ENCODE measurements at regions not wholly inside any gene's neighbourhood (a gene's known extent, or its start where the extent isn't known, plus 50 kb on each side); places are given as distances from the start of the nearest gene placed in this dataset.
"Not testable (repeated sequence)": the region's sequence is repeated elsewhere in the genome, so short reads cannot be mapped to it uniquely, and the experiment has no call there.

DNA sequence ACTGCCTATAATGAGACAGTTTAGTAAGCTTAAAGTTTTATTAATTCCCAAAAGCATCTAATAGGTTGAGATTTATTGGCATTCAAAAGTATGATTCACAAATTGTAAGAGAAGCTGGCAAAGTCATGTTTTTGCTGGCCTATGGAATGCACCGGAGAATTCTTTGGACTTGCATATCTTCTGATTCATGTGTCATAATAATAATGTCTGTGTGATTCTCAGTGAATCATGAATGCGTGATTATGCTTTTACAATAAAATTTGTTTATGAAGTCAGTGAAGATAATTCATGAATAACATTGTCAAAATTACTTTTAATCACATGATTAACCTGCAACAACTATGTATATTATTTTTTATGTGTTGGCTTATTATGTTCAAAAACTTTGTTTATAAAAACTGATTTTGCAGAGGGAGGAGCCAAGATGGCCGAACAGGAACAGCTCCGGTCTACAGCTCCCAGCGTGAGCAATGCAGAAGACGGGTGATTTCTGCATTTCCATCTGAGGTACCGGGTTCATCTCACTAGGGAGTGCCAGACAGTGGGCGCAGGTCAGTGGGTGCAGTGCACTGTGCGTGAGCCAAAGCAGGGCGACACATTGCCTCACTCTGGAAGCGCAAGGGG is 389.2 kb downstream of the SRGAP2C start:
- not testable (repeated sequence) for DNase-seq

DNA sequence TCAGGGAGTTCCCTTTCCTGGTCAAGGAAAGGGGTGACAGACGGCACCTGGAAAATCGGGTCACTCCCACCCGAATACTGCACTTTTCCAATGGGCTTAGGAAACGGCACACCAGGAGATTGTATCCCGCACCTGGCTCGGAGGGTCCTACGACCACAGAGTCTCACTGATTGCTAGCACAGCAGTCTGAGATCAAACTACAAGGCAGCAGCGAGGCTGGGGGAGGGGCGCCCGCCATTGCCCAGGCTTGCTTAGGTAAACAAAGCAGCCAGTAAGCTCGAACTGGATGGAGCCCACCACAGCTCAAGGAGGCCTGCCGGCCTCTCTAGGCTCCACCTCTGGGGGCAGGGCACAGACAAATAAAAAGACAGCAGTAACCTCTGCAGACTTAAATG is 389.7 kb downstream of the SRGAP2C start:
- not testable (repeated sequence) for DNase-seq

DNA sequence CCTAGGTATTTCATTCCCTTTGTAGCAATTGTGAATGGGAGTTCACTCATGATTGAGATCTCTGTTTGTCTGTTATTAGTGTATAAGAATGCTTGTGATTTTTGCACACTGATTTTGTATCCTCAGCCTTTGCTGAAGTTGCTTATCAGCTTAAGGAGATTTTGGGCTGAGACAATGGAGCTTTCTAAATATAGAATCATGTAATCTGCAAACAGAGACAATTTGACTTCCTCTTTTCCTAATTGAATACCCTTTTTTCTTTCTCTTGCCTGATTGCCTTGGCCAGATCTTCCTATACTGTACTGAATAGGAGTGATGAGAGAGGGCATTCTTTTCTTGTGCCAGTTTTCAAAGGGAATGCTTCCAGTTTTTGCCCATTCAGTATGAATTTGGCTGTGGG is 398.1 kb downstream of the SRGAP2C start:
- not testable (repeated sequence) for DNase-seq

DNA sequence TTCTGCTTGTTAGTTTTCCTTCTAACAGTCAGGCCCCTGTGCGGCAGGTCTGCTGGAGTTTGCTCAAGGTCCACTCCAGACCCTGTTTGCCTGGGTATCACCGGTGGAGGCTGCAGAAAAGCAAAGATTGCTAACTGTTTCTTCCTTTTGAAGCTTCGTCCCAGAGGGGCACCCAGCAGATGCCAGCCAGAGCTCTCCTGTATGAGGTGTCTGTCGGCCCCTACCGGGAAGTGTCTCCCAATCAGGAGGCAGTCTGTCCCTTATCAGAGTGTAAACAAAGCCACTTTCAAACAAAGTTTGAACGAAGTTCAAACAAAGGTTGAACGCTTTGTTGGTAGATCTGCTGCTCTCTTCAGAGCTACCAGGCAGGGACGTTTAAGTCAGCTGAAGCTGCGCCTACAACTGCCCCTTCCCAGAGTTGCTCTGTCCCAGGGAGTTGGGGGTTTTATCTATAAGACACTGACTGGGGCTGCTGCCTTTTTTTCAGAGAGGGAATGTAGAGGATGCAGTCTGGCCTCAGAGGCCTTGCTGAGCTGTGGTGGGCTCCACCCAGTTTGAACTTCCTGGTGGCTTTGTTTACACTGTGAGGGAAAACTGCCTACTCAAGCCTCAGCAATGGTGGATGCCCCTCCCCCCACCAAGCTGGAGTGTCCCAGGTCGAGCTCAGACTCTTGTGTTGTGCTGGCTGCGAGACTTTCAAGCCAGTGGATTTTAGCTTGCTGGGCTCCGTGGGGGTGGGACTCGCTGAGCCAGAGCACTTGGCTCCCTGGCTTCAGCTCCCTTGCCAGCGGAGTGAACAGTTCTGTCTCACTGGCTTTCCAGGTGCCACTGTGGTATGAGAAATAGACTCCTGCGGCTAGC is 401.8 kb downstream of the SRGAP2C start:
- DNase-seq: no peak

DNA sequence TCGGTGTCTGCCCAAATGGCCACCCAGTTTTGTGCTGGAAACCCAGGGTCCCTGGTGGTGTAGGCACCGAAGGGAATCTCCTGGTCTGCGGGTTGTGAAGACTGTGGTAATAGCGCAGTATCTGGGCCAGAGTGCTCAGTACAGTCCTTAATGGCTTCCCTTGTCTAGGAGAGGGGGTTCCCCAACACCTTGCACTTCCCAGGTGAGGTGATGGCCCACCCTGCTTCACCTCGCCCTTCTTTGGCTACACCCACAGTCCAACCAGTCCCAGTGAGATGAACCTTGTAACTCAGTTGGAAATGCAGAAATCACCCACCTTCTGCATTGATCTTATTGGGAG is 402.4 kb downstream of the SRGAP2C start:
- no peak for DNase-seq

DNA sequence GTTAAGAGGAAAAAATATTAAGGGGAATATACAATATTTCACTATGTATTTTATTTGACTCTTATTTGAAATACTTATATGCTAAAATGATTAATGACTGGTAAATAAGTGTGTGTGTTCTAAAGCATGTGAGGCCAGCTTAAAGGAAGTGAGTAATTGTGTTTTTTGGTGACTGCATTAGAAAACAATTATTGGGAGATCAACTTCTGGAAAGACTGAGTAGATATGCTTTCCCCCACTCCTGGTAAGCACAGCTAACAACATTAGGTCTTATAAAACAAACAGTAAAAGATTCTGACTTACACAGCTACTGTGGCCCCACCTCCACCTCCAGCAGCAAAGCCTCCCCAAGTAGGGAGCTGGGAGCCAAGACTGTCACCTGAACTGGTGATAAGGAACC is 403.0 kb downstream of the SRGAP2C start:
- no peak for DNase-seq

DNA sequence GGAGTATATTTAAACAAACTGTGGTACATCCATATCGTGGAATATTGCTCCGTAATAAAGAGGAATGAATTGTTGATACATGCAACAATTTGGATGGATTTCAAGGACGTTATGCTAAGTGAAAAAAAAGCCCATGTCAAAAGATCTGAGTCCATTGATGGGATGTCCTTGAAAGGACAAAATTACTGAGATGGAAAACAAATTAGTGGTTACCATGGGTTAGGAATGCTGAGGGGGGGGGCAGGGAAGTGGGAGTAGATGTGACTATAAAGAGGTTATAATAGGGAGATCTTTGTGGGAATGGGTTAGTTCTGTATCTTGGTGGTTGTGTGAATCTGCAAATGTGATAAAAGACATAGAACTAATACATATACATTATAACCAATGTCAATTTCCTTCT is 409.3 kb downstream of the SRGAP2C start:
- no peak for DNase-seq

DNA sequence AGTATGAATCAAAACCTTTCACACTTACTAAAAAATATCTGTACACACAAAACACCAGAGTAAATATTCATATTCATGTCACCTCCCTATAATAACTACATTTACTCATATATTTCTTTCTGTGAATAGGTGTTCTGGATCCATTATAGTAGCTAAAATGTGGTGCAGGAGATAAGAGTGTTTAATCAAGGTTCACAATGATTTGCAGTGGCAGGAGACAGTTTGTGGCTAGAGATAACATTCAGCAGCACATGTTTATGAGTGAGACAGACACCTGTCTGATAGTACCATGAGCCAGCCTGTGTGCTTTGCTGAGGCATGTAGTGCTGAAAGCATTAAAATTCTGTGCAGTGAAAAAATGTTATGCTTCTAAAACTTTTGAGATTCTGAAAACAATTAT is 410.3 kb downstream of the SRGAP2C start:
- no peak for DNase-seq

DNA sequence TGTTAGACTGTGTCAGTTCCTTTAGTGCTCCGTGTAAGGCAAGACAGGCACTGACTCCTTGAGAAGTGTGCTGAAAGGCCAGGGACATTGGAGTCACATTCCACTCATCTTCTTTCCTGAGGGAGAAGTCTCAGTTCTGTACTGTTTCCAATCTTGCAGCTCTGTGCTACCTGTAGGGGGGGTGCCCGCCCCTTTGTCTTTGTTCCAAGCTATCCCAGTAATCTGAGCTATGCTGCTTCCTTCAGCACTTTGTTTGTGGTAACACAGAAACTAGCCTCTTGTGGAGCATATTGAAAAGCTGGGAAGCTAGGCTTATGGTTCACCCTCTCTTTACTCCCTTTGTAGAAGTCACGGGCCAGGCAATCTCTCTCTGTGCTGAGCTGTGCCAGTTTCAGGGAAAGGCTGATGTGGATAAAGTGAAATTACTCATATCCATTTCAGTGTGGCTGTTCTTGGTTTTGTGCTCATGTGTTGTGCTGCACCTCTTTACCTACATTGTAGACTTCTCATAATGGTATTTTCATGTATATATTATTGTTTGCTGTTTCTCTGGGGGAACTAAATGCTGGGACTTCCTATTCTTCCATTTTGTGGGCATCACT is 420.2 kb downstream of the SRGAP2C start:
- DNase-seq: not testable (repeated sequence)

DNA sequence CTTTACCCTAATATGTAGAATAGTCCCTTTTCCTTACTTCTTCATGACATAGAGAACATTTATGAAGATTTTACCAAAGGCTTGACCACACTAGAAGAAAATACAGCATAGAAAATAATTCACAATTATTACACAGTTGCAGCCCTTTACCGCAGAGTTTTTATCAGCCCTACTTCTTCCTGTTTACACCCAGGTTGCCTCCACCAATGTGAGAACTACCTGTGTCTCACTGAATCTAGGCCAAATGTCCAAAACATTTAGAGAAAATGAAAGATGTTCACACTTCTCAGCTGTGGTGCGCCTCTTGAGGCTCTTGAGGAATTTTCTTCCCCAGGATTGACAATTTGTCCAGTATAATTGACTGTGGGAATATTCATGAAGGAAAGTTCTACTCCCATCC is 422.7 kb downstream of the SRGAP2C start:
- DNase-seq: not testable (repeated sequence)
